AG09319 (cell line): ENCODE measurements at regions not wholly inside any gene's neighbourhood (a gene's known extent, or its start where the extent isn't known, plus 50 kb on each side); places are given as distances from the start of the nearest gene placed in this dataset.

Experiments used
- DNase-seq: peaks from one replicate; pipeline ENCODE4 v3.0.0-alpha.2; 2010; ENCODE audit warnings: low read depth; ENCODE audit errors: extremely low read depth
- TF ChIP-seq, protein P1 (sequence below): IDR thresholded peaks from 2 replicates; pipeline ENCODE4 v1.5.1; 2011; ENCODE audit warnings: low read depth, mild to moderate bottlenecking, inconsistent platforms, low read length, moderate library complexity

DNA sequence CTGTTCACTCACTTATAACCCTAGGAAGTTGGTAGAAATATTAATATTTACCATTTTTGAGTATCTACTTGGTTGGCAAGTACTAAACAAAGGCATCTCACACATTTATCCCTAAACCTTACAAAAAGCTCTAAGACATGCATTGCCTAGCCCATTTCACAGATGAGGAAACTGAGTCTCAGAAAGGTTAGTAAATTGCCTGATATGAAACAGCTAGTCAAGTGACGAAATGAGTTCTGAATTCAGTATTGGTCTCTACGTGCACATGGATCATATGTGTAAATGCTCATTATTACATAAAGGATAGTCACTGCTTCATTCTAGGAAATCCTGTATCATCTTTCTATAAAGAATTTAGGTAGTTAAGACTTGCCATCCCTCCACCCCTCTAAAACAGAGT lies 105.1 kb downstream of the BARHL2 start:
- TF ChIP-seq, protein P1, sequence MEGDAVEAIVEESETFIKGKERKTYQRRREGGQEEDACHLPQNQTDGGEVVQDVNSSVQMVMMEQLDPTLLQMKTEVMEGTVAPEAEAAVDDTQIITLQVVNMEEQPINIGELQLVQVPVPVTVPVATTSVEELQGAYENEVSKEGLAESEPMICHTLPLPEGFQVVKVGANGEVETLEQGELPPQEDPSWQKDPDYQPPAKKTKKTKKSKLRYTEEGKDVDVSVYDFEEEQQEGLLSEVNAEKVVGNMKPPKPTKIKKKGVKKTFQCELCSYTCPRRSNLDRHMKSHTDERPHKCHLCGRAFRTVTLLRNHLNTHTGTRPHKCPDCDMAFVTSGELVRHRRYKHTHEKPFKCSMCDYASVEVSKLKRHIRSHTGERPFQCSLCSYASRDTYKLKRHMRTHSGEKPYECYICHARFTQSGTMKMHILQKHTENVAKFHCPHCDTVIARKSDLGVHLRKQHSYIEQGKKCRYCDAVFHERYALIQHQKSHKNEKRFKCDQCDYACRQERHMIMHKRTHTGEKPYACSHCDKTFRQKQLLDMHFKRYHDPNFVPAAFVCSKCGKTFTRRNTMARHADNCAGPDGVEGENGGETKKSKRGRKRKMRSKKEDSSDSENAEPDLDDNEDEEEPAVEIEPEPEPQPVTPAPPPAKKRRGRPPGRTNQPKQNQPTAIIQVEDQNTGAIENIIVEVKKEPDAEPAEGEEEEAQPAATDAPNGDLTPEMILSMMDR: no peak
- no peak for DNase-seq

DNA sequence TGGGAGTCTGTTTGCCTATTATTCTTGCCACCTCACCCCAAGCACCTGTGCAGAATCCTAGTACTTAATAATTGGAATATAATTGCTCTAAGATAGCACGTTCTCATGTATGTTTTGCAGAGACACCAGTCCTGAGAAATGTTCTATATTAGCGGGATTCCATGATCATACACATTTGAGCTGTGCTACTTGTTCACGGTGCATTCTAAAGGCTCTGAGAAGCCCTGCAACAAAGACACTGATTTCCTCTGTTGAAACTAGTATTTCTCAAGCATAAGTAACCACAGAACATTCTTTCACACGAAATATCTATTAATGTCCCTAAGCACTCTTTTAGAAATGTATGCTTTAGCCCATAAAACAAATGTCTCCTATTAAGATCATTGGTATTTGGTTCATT lies 109.4 kb downstream of the BARHL2 start:
- TF ChIP-seq, protein P1: no peak
- no peak for DNase-seq

DNA sequence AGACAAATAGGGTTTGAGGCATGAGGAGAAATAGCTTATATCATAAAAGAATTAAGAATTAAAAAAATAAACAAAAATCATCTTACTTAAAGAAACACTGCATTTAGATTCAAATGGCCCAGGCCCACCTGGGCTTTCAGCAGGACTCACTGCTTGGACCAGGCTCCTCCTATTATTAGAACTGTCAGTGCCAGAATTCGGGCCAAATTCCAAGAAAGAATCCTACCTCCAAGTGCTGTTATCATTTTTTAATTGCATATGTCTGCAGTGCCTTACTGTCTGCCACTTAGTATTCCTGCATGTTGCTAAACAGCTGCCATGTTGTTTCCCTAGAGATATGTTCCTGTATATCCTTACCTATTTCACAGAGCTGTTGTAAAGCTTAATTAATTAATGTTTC lies 112.0 kb downstream of the BARHL2 start:
- TF ChIP-seq, protein P1: no peak
- no peak for DNase-seq

DNA sequence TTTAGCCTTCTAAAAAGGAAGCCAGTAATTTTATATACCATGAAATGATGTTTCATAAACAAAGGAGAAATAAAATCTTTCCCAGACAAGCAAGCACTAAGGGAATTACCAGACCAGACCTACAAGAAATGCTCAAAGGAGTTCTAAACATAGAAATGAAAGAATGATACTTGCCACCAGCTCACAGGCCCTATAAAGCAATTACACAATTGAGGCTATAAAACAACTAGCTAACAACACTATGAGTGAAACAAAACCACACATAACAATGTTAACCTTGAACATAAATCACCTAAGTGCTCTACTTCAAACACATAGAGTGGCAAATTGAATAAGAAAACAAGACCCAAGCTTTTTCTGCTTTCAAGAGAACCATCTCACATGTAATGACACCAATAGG lies 123.8 kb downstream of the BARHL2 start:
- no peak for DNase-seq
- TF ChIP-seq, protein P1: no peak

DNA sequence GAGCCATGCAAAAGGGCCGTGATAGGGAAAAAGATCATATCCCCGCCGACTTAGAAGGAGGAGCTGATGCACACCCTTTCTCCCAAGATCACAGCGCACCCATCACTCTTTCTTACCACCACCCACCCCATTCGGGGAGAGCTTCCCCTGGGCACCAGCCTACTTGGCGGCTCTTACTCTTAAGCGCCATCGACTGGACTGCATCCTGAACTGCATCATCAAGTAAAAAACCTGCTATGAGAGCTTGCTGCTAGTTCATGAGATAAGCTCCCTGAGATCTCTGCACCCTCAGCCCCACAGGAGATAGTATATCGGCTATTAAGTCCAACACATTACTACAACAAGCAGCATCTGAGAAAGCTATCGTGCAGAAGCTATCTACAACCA lies 125.1 kb downstream of the BARHL2 start:
- TF ChIP-seq, protein P1: no peak
- DNase-seq: no peak

DNA sequence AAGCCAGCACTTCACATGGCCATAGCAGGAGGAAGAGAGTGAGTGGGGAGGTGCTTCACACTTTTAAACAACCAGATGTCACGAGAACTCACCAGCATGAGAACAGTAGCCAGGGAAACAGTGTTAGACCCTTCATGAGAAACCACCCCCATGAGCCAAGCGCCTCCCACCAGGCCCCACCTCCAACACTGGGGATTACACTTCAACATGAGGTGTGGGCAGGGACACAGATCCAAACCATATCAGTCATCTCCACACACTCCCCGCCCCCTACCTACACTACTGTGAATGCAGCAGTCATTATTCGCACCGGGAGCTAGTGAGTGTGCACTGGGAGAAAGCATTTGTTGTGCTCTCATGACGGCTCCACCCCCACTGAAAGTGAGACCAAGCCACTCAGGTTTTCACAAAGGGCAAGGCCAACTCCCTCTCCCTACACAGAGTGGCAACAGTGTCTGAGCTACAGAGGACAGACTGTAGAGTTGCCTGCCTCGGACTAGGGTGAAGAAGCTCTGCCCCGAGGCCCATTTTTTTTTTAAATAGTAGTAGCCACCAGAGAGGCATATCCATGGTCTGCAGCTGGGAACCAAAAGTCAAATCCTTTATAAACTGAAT lies 125.6 kb downstream of the BARHL2 start:
- TF ChIP-seq, protein P1: no peak
- DNase-seq: no peak

DNA sequence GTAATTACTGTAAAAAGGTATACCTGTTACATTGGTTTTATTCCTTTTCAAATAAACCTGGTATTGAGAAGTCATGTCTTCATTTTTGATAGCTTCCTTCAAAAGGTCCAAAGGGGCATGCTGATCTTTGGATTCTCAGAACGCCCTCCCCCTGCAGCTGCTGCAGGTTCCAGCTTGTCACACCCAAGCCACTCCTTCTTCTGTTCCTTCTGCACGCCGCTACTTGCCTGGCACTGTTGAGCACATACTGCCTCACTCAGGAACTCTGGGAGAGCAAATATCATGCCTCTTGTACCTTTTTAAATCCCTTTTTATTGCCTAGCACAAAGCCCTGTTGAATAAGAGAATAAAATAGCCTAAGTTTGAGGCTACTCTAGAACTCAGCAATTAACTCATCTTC lies 136.9 kb downstream of the BARHL2 start:
- no peak for DNase-seq

More for the DNA sequence above, 136.9 kb downstream of the BARHL2 start:
- TF ChIP-seq, protein P1: no peak
